IMR-90 (cell line): ENCODE measurements at regions not wholly inside any gene's neighbourhood (a gene's known extent, or its start where the extent isn't known, plus 50 kb on each side); places are given as distances from the start of the nearest gene placed in this dataset.

Experiments
- ATAC-seq: fragments of 200-7000 bp; cut with Tn5 transposase; 2 replicates; pipeline ENCODE4 v1.9.1; 2020; ENCODE audit warnings: low read depth, mild to moderate bottlenecking, moderate library complexity
- BruUV-seq: library from RNA; stranded (reverse); fragments of 400-500 nt; replicated peaks from 2 replicates; lab custom pipeline; 2021; lab: Mats Ljungman, UMichigan
- CTCF ChIA-PET: fragments of 300-600 bp; formaldehyde crosslinking; extraction: SDS; loops from one replicate; lab custom pipeline; 2021; ENCODE audit warnings: antibody characterized with exemption; lab: Yijun Ruan, JAX
- POLR2A ChIA-PET: fragments of 300-600 bp; sonication (Branson Sonifier 250); formaldehyde crosslinking; loops from one replicate; lab custom pipeline; 2022; ENCODE audit warnings: antibody characterized with exemption; ENCODE audit not compliant: unreplicated experiment; lab: Charles Lee
- DNase-seq: peaks from one replicate; pipeline ENCODE4 v3.0.0; 2013
- H2AFZ ChIP-seq: replicated peaks from 2 replicates; pipeline ENCODE3; 2013; ENCODE audit warnings: low read length, mild to moderate bottlenecking; ENCODE audit not compliant: poor library complexity
- H2AK5ac ChIP-seq: 2 replicates; pipeline ENCODE4 v1.6.1; 2013; ENCODE audit warnings: low read depth, low read length, inconsistent platforms
- H2AK9ac ChIP-seq: replicated peaks from 2 replicates; pipeline ENCODE3; 2013; ENCODE audit warnings: mild to moderate bottlenecking, low read depth, low read length, moderate library complexity; ENCODE audit not compliant: poor library complexity
- H2BK120ac ChIP-seq: 2 replicates; pipeline ENCODE4 v1.6.1; 2013; ENCODE audit warnings: low read depth, low read length, inconsistent platforms
- H2BK15ac ChIP-seq: 3 replicates; pipeline ENCODE4 v1.6.1; 2013; ENCODE audit warnings: low read depth, low read length, inconsistent platforms
- H2BK20ac ChIP-seq: 2 replicates; pipeline ENCODE4 v1.6.1; 2013; ENCODE audit warnings: low read depth, mild to moderate bottlenecking, inconsistent platforms, low read length, moderate library complexity
- H2BK5ac ChIP-seq: 2 replicates; pipeline ENCODE4 v1.6.1; 2013; ENCODE audit warnings: mild to moderate bottlenecking, low read depth, low read length, inconsistent platforms; ENCODE audit not compliant: poor library complexity, severe bottlenecking
- H3K14ac ChIP-seq: replicated peaks from 2 replicates; pipeline ENCODE4 v1.6.1; 2013; ENCODE audit warnings: low read depth, low read length, inconsistent platforms
- H3K18ac ChIP-seq: 2 replicates; pipeline ENCODE4 v1.6.1; 2013; ENCODE audit warnings: low read depth, low read length, control low read depth
- H3K23ac ChIP-seq: 2 replicates; pipeline ENCODE4 v1.6.1; 2013; ENCODE audit warnings: low read depth, low read length, inconsistent platforms
- H3K27ac ChIP-seq: 2 replicates; pipeline ENCODE4 v1.5.1; 2013; ENCODE audit warnings: mild to moderate bottlenecking, control low read depth, low read length; ENCODE audit not compliant: insufficient read depth
- H3K27me3 ChIP-seq: 2 replicates; pipeline ENCODE4 v1.6.1; 2013; ENCODE audit warnings: low read length; ENCODE audit not compliant: control insufficient read depth, insufficient read depth
- H3K36me3 ChIP-seq: 2 replicates; pipeline ENCODE4 v1.6.1; 2013; ENCODE audit warnings: low read length, mixed read lengths; ENCODE audit not compliant: control insufficient read depth, insufficient read depth
- H3K4ac ChIP-seq: 2 replicates; pipeline ENCODE4 v1.6.1; 2013; ENCODE audit warnings: low read depth, low read length, inconsistent platforms
- H3K4me1 ChIP-seq: 2 replicates; pipeline ENCODE4 v1.6.1; 2013; ENCODE audit warnings: low read length, mixed read lengths; ENCODE audit not compliant: control insufficient read depth, insufficient read depth
- H3K4me2 ChIP-seq: 2 replicates; pipeline ENCODE4 v1.6.1; 2013; ENCODE audit warnings: low read depth, mild to moderate bottlenecking, control low read depth, low read length, moderate library complexity
- H3K4me3 ChIP-seq: 2 replicates; pipeline ENCODE4 v1.5.1; 2013; ENCODE audit warnings: low read depth, mild to moderate bottlenecking, control low read depth, low read length, moderate library complexity; ENCODE audit not compliant: insufficient read depth
- H3K56ac ChIP-seq: 2 replicates; pipeline ENCODE4 v1.6.1; 2013; ENCODE audit warnings: low read length, inconsistent platforms; ENCODE audit not compliant: insufficient read depth; ENCODE audit errors: extremely low read depth
- H3K79me1 ChIP-seq, 2 experiments: 2 replicates each; pipeline ENCODE4 v1.6.1; 2013; ENCODE audit warnings: low read length in 2 of 2, inconsistent platforms in 1 of 2, low read depth in 1 of 2
- H3K9ac ChIP-seq: 2 replicates; pipeline ENCODE4 v1.6.1; 2013; ENCODE audit warnings: low read depth, low read length, control low read depth
- H3K9me1 ChIP-seq: 2 replicates; pipeline ENCODE4 v1.6.1; 2013; ENCODE audit warnings: low read length, inconsistent platforms; ENCODE audit not compliant: insufficient read depth
- H3K9me3 ChIP-seq: 2 replicates; pipeline ENCODE4 v1.6.1; 2013; ENCODE audit warnings: low read length; ENCODE audit not compliant: control insufficient read depth, insufficient read depth
- H4K20me1 ChIP-seq: 2 replicates; pipeline ENCODE4 v1.6.1; 2013; ENCODE audit warnings: low read length, inconsistent platforms; ENCODE audit not compliant: insufficient read depth
- H4K5ac ChIP-seq: 2 replicates; pipeline ENCODE4 v1.6.1; 2013; ENCODE audit warnings: mild to moderate bottlenecking, low read depth, low read length, control low read depth
- H4K8ac ChIP-seq, 2 experiments: 2 replicates each; pipeline ENCODE4 v1.6.1; 2013; ENCODE audit warnings: low read depth in 2 of 2, low read length in 2 of 2, control low read depth in 1 of 2, inconsistent platforms in 1 of 2
- H4K91ac ChIP-seq: 2 replicates; pipeline ENCODE4 v1.6.1; 2013; ENCODE audit warnings: low read depth, low read length, inconsistent platforms; ENCODE audit not compliant: insufficient read depth
- BHLHE40 ChIP-seq: fragments of 150-350 bp; IDR thresholded peaks from 2 replicates; pipeline ENCODE4 v1.6.1; 2016; ENCODE audit warnings: mild to moderate bottlenecking, low read depth, low read length
- CEBPB ChIP-seq: IDR thresholded peaks from 2 replicates; pipeline ENCODE4 v1.6.1; 2012; ENCODE audit warnings: low read depth, low read length, improper control_type of control experiment
- CHD1 ChIP-seq: IDR thresholded peaks from 2 replicates; pipeline ENCODE4 v1.6.1; 2012; ENCODE audit warnings: low read depth, low read length, improper control_type of control experiment
- CTCF ChIP-seq: conservative IDR thresholded peaks from 2 replicates; pipeline ENCODE4 v1.5.1; 2012; ENCODE audit warnings: mild to moderate bottlenecking, low read depth, low read length, improper control_type of control experiment
- ELK1 ChIP-seq: fragments of 150-350 bp; IDR thresholded peaks from 2 replicates; pipeline ENCODE4 v1.6.1; 2016; ENCODE audit warnings: low read depth, mild to moderate bottlenecking, low read length, moderate library complexity, borderline replicate concordance
- FOS ChIP-seq: fragments of 150-350 bp; IDR thresholded peaks from 2 replicates; pipeline ENCODE4 v1.6.1; 2016; ENCODE audit warnings: low read depth, low read length
- MAFK ChIP-seq: IDR thresholded peaks from 2 replicates; pipeline ENCODE4 v1.6.1; 2012; ENCODE audit warnings: low read depth, low read length, improper control_type of control experiment
- MAZ ChIP-seq: IDR thresholded peaks from 2 replicates; pipeline ENCODE4 v1.6.1; 2012; ENCODE audit warnings: low read depth, mild to moderate bottlenecking, low read length, improper control_type of control experiment, moderate library complexity, borderline replicate concordance
- MXI1 ChIP-seq: IDR thresholded peaks from 2 replicates; pipeline ENCODE4 v1.6.1; 2012; ENCODE audit warnings: low read depth, mild to moderate bottlenecking, low read length, moderate library complexity, borderline replicate concordance
- NFE2L2 ChIP-seq: fragments of 150-350 bp; IDR thresholded peaks from 2 replicates; pipeline ENCODE4 v1.6.1; 2016; ENCODE audit warnings: low read depth, mild to moderate bottlenecking, low read length
- POLR2A ChIP-seq: IDR thresholded peaks from 2 replicates; pipeline ENCODE4 v1.6.1; 2012; ENCODE audit warnings: mild to moderate bottlenecking, low read depth, low read length
- RAD21 ChIP-seq: IDR thresholded peaks from 2 replicates; pipeline ENCODE4 v1.6.1; 2012; ENCODE audit warnings: low read length, improper control_type of control experiment
- RCOR1 ChIP-seq: IDR thresholded peaks from 2 replicates; pipeline ENCODE4 v1.6.1; 2012; ENCODE audit warnings: mild to moderate bottlenecking, low read length, improper control_type of control experiment; ENCODE audit not compliant: insufficient replicate concordance
- RFX5 ChIP-seq: IDR thresholded peaks from 2 replicates; pipeline ENCODE4 v1.8.0; 2012; ENCODE audit warnings: low read depth, mild to moderate bottlenecking, low read length, moderate library complexity
- WGBS, 2 experiments: methylation state at CpG; one replicate each; pipeline versions ENCODE4 v1.1.5 to v1.1.7; 2013; ENCODE audit warnings: missing lambda C conversion rate in 2 of 2; ENCODE audit not compliant: insufficient read length in 1 of 2; ENCODE audit errors: extremely low coverage in 2 of 2; 5-methylcytosine and 5-hydroxymethylcytosine counted together
- dilution Hi-C: fragments of 300-500 bp; cut with HindIII; formaldehyde crosslinking; loops from one replicate; pipeline ENCODE4 v1.14.3; 2018; ENCODE audit warnings: low sequenced_read_pairs; ENCODE audit not compliant: unreplicated experiment
- in situ Hi-C: fragments of 300-500 bp; cut with MboI; formaldehyde crosslinking; loops from 3 replicates; pipeline ENCODE4 v1.14.3; 2019; ENCODE audit warnings: low sequenced_read_pairs, inconsistent platforms, mixed read lengths
- intact Hi-C: fragments of 100-400 bp; cut with micrococcal nuclease; formaldehyde crosslinking; loops from 2 replicates; pipeline ENCODE4 v1.10.0; 2022
- TF ChIP-seq, protein P1 (sequence below): fragments of 150-350 bp; IDR thresholded peaks from 2 replicates; pipeline ENCODE4 v1.6.1; 2017; ENCODE audit warnings: mild to moderate bottlenecking, antibody characterized with exemption, low read length, low read depth

GRCh38 chrX:20495575-20495974, 228.9 kb upstream of the RPS6KA3 start (continued):
- TF ChIP-seq CHD1 (no peak), MAZ (no peak), NFE2L2 (no peak), FOS (no peak), BHLHE40 (no peak), POLR2A (no peak)

GRCh38 chrX:20488473-20488872, 221.8 kb upstream of the RPS6KA3 start:
- H2BK5ac ChIP-seq = no peak overlapping the region
- no peak overlapping the region for H4K8ac ChIP-seq
- in situ Hi-C loops (no loop called here), intact Hi-C loops (no loop called here), dilution Hi-C loops (no loop called here)
- H3K36me3 ChIP-seq = no peaks in the 10 kb centered on the region
- 0 out of 2 replicates have a peak, but pooled peaks cover 2% of the 10 kb centered on the region for H3K9me3 ChIP-seq
- ATAC-seq (no peak), DNase-seq (no peak)
- H3K4ac ChIP-seq = no peak overlapping the region
- no peak overlapping the region for H3K4me3 ChIP-seq
- no peak overlapping the region for H2BK20ac ChIP-seq
- WGBS, 2 experiments = no CpG with 5 or more reads among the region's 1 CpG
- no peak overlapping the region for H2BK120ac ChIP-seq
- H4K5ac ChIP-seq = no peak overlapping the region
- BruUV-seq = no TSS peak
- H3K4me2 ChIP-seq = no peak overlapping the region
- POLR2A ChIA-PET = no interaction called here
- no peak overlapping the region for H2AFZ ChIP-seq
- H3K4me1 ChIP-seq = peaks cover 2% of the 10 kb centered on the region; the same call in 1 of the 2 replicates
- no peak overlapping the region for H3K14ac ChIP-seq
- no peak overlapping the region for H2AK9ac ChIP-seq
- 0 out of 2 replicates have a peak, but pooled peaks cover 2% of the 10 kb centered on the region for H3K9me1 ChIP-seq
- H2AK5ac ChIP-seq = no peak overlapping the region
- no peak overlapping the region for H3K27ac ChIP-seq
- TF ChIP-seq CTCF = no peak
- no peak for TF ChIP-seq ELK1
- no peak for TF ChIP-seq MXI1
- no peak for TF ChIP-seq RCOR1
- no peak for TF ChIP-seq MAFK
- no peak for TF ChIP-seq RAD21
- TF ChIP-seq FOS = no peak
- no peak for TF ChIP-seq NFE2L2
- TF ChIP-seq CEBPB = no peak
- TF ChIP-seq, protein P1, sequence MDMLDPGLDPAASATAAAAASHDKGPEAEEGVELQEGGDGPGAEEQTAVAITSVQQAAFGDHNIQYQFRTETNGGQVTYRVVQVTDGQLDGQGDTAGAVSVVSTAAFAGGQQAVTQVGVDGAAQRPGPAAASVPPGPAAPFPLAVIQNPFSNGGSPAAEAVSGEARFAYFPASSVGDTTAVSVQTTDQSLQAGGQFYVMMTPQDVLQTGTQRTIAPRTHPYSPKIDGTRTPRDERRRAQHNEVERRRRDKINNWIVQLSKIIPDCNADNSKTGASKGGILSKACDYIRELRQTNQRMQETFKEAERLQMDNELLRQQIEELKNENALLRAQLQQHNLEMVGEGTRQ = no peak
- TF ChIP-seq POLR2A = no peak
- no peak for TF ChIP-seq CHD1
- TF ChIP-seq RFX5 = no peak
- H3K23ac ChIP-seq = no peak overlapping the region
- no peaks in the 10 kb centered on the region for H4K20me1 ChIP-seq
- H3K27me3 ChIP-seq = no peaks in the 10 kb centered on the region
- no peak overlapping the region for H3K9ac ChIP-seq
- H3K79me1 ChIP-seq = no peaks in the 10 kb centered on the region; a peak in 1 of 4 replicates
- no peak overlapping the region for H2BK15ac ChIP-seq
- H3K18ac ChIP-seq = no peak overlapping the region
- H4K91ac ChIP-seq = no peak overlapping the region
- CTCF ChIA-PET = no interaction called here
- H3K56ac ChIP-seq = no peak overlapping the region
